RCC 7860 (cell line): ENCODE measurements at regions not wholly inside any gene's neighbourhood (a gene's known extent, or its start where the extent isn't known, plus 50 kb on each side); places are given as distances from the start of the nearest gene placed in this dataset.
"Not testable (repeated sequence)": the region's sequence is repeated elsewhere in the genome, so short reads cannot be mapped to it uniquely, and the experiment has no call there.

Experiments used
- DNase-seq: peaks from one replicate; pipeline ENCODE4 v3.0.0-alpha.2; 2015; ENCODE audit warnings: low spot score
- FAIRE-seq: peaks from 2 replicates; lab custom pipeline; 2012; peaks lifted over from hg19 to GRCh38; lab: Jason Lieb, UNC

DNA sequence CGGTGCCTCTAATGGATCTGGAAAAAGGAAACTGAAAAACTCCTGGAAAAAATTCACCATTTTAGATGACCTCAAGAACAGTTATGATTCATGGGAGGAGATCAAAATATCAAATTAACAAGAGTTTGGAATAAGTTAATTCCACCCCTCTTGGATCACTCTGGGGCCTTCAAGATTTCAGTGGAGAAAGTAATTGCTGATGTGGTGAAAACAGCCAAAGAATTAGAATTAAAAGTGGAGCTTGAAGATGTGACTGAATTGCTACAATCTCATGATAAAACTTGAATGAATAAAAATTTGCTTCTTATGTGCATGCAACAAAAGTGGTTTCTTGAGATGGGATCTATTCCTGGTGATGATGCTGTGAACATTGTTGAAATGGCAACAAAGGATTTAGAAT lies 974.4 kb upstream of the GYPC start:
- DNase-seq (no peak), FAIRE-seq (no peak)

DNA sequence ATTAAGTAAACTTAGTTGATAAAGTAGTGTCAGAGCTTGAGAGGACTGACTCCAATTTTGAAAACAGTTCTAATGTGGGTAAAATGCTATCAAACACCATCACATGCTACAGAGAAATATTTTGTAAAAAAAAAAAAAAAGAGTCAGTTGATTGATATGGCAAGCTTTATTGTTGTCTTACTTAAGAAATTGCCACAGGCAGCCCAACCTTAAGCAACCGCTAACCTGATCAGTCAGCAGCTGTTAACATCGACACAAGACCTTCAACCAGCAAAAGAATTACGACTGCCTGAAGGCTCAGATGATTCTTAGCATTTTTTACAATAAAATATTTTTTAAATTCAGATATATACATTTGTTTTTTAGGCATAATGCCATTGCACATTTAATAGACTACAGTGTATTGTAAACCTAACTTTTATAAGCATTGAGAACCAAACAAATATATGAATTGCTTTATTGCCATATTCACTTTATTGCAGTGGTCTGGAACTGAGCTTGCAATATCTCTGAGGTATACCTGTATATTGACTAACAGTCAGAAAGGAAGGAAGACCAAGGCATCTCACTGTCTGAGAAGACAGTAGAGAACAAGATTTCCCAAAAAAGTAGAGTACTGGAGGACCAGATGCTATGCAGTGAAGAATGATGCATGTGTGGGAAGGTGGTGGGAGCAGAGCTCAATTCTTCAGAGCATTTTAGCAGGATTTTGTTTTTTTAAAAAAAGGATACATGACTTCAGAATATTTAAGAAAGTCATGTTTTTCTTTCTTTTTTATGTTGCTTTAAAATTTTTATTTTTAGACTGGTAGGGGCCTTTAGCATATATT lies 973.8 kb upstream of the GYPC start:
- FAIRE-seq (no peak), DNase-seq (no peak)

DNA sequence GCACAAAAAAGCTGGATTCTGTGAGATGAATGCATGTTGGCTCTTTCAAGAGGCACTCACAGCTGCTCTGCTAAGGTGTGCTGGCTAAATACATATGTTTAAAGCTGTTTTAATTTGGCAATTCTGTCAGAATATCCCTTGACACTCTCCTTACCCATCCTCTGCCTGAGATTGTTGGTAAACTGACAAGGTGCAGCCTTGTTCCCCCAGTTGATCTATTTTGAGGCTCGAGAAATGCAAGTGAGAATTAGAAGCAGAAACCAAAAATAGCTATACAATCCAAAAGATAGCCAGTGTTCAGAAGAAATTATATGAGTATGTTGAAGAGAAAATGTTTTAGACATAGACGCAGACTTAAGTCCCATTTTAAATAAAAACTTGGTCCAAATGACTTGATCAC lies 971.7 kb upstream of the GYPC start:
- DNase-seq (no peak), FAIRE-seq (no peak)

DNA sequence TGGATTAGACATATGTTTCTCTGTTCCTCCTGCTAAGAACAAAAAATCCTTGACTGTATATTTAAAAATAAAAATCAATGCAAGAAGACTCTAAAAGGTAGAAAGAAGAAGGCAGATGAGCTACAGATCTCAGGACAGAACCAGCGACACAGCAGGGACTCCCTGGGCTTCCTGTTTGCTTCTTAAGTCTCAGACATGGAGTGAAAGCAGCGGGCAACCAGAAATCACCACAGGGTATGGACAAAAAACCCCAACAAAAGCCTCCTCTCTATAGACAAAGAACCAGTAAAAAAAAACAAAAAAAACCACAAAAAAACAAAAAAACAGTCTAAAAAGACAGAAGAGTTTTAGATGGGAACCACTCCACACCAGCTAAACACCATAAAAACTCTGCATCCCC lies 971.0 kb upstream of the GYPC start:
- no peak for FAIRE-seq
- no peak for DNase-seq

DNA sequence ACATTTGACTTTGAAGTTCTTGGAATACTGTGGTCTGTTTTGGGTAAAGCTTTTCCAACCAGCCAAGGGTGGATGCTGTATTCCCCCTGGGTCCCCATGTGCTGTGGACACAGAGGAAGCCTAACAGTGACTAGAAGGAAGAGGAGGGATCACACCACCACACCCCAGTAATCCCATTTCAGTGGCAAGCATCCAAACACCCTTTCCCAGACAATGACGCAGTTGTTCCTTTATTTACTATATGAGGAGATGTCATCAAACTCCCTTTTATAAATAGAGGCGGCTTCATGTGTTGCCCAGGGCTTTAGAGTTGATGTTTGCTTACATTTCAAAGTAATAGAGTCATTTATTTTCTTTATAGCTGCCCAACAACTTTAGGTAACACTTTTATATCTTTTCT lies 959.4 kb upstream of the GYPC start:
- DNase-seq: no peak
- no peak for FAIRE-seq

DNA sequence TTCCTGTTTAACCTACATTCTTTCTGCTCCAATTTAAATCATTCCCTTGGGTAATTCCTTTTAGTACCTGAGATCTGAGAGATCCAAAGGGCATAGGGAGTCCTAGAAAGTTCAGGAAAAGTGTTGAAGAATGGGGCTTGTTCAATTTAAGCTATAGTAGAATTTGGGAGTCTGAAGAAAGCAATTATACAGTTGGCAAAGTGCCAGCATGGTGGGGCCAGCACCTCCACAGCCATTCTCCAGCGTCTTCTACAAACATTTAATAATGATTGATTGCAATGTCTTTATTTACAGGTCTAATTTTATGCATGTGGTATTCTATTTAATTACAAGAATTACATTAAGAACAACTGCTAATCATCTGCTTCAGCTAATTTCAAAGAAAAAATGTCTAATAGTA lies 957.7 kb upstream of the GYPC start:
- no peak for FAIRE-seq
- no peak for DNase-seq

DNA sequence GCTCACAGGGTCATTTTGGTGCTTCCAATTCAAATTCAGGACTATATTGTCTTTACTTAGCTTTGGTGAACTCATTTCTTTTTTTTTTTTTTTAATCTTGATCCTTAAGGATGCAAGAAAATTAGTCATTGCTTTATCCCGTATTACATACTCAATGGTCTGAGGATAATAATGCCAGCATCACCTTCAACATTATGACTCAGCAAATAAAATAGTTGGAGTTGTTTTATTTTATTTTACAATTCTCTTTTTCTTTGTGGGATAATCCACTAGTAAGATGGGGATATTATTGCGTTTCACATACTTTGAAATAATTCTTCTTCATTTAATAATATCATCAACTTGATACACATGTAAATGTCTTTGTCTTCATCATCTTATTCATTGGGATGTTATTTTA lies 954.9 kb upstream of the GYPC start:
- FAIRE-seq: no peak

DNA sequence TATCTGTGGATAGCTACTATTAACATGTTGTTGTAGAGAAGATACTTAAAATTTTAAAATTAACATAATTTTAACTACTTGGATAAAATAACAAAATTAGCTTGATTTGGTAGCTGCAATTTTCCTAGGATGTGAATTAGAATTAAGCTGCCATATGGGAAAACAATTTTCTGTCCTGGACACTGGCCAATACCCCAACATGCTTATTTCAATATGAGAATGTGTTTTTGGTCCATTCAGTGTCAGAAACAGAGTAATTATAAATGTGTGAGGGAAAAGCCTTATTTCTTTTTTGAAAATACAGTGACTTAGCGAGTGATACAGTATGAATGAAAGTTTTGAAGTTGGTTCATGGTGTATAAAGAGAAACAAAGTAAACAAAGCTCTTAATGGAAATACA lies 948.3 kb upstream of the GYPC start:
- no peak for FAIRE-seq
- DNase-seq: no peak

More for the DNA sequence above, 954.9 kb upstream of the GYPC start:
- no peak for DNase-seq

DNA sequence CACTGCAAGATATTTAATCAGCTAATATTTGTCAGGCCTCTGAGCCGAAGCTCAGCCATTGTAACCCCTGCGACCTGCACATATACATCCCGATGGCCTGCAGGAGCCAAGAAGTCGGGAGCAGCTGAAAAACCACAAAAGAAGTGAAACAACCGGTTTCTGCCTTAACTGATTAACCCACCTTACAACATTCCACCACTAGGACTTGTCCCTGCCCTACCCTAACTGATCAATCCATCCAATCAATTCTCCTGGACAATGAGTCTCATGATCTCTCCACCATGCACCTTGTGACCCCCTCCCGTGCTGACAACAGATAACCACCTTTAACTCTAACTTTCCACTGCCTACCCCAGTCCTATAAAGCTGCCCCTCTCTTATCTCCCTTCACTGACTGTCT lies 945.4 kb upstream of the GYPC start:
- FAIRE-seq: no peak
- DNase-seq: no peak

DNA sequence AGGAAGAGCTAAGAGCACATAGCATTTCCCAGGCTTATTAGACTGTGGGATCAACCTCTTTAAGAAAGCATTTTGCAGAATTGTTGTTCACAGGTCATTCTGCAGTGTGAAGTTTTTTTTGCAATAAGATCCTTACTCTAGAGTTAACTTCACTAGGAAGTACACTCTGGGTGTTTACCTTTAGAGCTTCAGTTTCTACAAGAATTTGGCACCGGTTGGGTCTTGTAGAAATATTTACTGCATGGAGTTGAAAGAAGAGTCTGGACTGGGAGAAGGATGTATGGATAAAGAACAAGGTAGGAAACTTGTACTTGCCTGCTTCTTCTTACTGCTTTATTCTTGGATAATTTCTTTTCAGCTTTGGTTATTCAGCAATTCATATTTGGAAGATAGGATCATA lies 944.9 kb upstream of the GYPC start:
- no peak for FAIRE-seq
- no peak for DNase-seq

DNA sequence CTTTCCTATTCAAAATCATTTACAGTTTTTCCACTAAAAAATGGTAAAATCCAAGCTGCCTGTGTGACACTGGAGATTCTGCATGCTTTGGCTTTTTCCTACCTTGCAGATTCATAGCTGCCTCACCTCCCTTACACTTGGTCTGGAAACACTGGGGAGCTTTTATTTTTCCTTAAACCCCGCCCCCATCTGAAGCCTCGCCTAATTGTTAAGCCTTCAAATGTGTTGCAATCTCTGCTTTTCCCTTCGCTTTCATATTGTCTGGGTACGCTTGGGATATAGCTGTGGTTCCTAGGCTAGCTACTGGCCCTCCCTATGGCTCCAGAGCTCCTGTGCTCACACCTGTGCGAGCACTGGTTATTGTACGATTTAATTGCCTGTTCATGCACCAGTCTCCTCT lies 942.4 kb upstream of the GYPC start:
- FAIRE-seq: no peak
- DNase-seq: no peak

DNA sequence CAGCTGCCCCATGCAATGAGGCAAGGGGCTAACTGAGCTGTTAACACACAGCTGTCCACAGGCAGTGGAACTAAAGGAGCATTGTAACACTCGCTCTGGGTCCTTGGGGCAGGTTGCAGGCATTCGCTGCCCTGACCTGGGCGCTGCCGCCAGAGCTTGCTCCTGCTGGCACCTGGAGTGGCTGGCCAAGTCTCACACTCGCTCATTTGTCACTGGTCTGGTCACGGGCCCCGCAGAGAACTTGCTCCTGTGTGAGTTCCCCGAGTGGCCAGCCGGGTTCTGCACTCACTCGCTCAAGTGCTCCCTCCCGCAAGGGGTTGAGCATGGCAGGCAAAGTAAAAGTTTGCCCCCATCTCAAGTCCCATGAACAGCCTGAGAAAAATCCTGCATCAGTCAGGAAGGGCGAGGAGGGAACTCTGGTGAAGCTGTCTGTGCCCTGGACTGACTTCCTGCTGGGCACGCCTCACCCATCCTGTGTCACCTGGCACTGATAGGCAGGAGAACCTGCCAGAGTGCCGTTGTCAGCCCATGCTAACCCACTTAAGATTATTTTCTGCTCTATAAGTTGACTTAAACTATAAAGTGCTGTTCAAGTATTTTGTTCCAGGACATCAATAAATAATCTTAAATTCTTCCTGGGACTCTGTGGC lies 934.8 kb upstream of the GYPC start:
- FAIRE-seq: no peak
- DNase-seq: no peak

DNA sequence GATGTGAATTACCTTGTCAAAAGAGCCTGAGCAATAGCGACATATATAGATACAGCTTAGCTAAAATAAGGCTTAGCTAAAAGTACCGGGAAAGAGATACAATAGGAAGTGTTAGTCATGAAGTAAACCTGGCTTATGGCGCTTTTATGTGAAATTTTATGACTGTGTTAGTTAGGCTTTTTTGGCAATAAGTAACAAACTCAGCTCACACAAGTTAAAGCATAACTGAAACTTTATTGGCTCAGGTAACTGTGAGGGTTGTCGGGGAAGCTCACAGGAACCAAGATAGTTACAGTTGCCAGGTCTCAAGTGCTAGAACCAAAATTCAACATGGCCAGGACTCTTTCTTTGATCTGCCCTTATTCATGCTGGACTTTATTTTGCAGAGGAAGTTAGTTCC lies 925.0 kb upstream of the GYPC start:
- DNase-seq: no peak
- FAIRE-seq: no peak

DNA sequence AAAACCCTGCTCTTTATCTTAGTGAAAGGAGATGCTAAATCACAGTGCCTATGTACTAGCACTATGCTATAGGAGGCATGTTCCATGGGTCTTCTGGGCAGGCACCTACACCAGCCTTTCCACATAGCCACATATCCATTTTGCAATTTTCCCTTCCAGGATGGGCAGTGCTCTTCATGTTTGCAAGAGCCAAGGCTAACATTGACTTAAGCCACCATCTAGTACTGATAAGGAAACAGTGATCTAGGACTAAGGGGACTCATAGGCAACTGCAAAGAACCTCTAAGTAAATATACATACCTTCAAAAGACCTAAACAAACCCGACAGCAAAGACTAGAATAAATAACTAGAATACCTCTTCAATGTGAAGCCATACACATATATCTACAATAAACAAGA lies 919.7 kb upstream of the GYPC start:
- FAIRE-seq: no peak
- no peak for DNase-seq

DNA sequence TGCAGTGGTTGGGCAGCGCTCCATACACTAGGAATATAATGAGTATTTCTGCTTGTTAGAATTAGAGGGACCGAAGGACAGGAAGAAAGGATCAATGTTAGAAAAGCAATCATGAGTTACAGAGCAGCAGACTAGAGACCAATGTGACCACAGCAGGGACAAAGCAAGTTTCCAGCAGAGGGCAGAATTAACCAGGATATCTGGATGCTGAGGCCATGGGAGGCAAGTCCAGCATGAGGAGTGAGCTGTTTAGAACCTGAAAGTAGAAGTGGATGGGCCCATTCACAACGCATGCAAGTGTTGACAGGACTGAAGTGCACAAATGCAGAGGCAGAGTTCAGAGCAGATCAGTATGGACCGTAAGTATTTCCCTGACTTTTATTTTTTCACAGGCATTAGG lies 910.4 kb upstream of the GYPC start:
- FAIRE-seq (no peak), DNase-seq (peak; percentile 9)

DNA sequence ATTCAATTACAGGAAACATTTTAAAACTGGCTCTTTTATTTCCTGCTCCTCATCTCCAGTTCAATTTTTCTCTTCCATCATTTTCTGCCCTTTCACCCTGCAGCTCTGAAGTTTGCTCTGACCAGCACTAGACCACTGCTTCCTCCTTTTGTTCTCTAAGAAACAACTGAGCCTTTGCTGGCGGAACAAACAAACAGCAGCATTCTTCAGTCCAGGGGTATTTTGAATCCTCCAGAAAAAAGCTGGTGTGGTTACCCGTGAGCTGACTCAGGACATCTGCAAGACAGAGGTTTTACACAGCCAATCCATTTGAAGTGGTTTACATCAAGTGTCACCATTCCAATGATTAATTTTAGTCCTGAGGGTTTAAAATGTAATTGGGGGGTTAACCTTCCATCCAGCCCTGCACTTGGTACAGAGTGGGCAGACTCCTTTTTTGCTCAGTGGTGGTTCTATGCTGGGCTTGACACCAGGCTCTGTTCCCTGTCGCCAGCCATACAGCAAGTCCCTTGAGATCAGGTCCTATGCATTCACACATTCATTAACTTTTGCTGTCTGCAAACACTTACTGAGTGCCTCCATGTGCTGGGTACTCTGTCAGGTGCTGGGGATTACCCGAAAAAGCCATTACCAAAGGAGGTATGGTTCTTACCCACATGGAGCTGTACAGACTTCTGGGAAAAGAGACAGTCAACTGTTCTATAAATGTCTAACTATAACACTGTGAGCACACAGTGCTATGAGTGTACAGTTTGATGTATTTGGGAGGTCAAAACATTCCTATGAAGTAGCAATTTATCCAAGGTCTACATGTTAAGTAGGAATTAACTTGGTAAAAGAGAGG lies 909.4 kb upstream of the GYPC start:
- FAIRE-seq: no peak
- no peak for DNase-seq

DNA sequence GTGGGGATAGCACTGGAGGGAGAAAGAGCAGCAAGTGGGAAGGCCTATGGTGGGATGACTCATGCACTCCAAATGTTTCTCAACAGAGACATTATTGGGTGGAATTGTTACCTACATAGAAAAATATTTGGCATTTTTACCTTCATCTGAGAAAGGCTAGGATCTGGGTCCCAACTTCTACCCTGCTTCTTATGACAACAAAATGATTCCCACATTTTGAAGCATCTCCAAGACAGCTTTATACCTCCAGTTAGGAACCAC lies 908.9 kb upstream of the GYPC start:
- DNase-seq: no peak
- no peak for FAIRE-seq

DNA sequence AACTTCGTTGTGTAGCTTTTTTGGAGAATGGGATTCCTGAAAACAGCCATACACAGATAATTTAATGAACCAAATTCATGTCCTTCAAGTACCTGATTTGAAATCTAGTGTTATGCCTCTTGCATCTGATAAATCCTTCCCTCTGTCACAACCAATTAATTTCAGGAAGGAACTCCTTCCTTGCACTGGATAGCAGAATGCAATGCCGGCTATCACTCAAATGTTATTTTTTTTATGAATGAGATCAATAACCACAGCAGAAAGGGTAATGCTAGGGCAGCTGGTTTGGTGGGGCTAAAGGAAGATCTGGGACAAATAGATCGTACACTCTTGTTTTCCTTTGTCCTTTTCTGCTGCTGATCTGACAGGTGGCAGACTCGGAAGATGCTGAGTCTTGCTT lies 899.5 kb upstream of the GYPC start:
- FAIRE-seq (no peak), DNase-seq (no peak)

DNA sequence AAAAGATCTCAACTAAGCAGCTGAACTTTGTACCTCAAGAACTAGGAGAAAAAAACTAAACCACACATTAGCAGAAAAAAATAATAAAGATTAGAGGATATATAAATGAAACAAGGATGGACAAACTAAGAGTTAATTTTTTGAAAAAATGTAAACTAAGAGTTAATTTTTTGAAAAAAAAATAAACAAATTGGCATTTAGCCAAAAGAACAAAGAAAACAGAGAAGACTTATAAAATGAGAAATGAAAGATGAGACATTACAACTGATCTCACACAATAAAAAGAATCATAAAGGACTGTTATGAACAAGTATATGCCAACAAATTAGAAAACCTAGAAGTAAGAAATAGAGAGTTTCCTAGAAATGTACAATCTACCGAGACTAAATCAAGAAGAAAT lies 859.2 kb upstream of the GYPC start:
- FAIRE-seq (no peak), DNase-seq (no peak)

DNA sequence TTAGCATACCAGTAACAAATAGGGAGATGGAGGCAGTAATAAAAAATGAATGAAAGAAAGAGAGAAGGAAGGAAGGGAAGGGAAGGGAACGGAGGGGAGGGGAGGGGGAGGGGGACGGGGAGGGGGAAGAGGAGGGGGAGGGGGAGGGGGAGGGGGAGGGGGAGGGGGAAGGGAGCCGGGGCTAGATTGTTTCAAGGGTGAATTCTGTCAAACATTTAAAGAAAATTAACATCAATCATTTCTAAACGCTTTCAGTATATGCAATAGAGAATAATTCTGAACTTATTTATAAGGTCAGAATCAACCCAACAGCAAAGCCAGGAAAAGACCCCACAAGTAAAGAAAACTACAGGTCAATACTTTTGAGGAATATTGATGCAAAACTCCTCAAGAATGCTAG lies 858.8 kb upstream of the GYPC start:
- no peak for FAIRE-seq
- DNase-seq: no peak

DNA sequence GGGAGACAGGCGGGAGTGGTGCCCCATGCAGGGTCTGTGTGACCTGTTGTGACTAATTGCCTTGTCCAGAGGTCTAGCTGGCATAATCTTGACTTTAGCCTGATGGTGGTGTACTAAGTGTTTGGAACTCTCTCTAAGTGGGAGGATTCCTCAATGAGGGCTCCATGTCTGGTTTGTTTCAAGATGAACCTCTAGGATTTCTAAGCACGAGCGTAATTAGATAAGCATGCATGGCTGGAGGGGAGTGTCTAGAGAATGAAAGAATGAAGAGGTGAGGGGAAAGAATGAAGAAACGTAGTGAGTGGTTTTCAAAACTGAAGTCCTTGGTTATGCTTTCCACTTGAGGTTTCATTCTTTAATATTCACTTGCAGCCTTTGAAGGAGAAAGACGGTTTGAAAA lies 833.2 kb upstream of the GYPC start:
- DNase-seq: no peak
- no peak for FAIRE-seq

DNA sequence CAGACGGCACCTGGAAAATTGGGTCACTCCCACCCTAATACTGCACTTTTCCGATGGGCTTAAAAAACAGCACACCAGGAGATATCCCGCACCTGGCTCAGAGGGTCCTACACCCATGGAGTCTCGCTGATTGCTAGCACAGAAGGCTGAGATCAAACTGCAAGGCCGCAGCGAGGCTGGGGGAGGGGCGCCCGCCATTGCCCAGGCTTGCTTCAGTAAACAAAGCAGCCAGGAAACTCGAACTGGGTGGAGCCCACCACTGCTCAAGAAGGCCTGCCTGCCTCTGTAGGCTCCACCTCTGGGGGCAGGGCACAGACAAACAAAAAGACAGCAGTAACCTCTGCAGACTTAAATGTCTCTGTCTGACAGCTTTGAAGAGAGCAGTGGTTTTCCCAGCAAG lies 830.2 kb upstream of the GYPC start:
- FAIRE-seq, DNase-seq: not testable (repeated sequence)
